GM10266 (cell line): ENCODE measurements at regions not wholly inside any gene's neighbourhood (a gene's known extent, or its start where the extent isn't known, plus 50 kb on each side); places are given as distances from the start of the nearest gene placed in this dataset.
"Not testable (repeated sequence)": the region's sequence is repeated elsewhere in the genome, so short reads cannot be mapped to it uniquely, and the experiment has no call there.

Experiments used
- DNase-seq: peaks from one replicate; pipeline ENCODE4 v3.0.0; 2012; ENCODE audit errors: extremely low spot score
- TF ChIP-seq, protein P1 (sequence below): IDR thresholded peaks from 2 replicates; pipeline ENCODE4 v1.5.1; 2012; ENCODE audit warnings: mild to moderate bottlenecking, low read depth; ENCODE audit not compliant: control insufficient read depth, insufficient read depth; ENCODE audit errors: missing control alignments

GRCh38 chr9:93891549-93892310, 63.4 kb downstream of the BARX1 start:
- no peak for DNase-seq
- TF ChIP-seq, protein P1, sequence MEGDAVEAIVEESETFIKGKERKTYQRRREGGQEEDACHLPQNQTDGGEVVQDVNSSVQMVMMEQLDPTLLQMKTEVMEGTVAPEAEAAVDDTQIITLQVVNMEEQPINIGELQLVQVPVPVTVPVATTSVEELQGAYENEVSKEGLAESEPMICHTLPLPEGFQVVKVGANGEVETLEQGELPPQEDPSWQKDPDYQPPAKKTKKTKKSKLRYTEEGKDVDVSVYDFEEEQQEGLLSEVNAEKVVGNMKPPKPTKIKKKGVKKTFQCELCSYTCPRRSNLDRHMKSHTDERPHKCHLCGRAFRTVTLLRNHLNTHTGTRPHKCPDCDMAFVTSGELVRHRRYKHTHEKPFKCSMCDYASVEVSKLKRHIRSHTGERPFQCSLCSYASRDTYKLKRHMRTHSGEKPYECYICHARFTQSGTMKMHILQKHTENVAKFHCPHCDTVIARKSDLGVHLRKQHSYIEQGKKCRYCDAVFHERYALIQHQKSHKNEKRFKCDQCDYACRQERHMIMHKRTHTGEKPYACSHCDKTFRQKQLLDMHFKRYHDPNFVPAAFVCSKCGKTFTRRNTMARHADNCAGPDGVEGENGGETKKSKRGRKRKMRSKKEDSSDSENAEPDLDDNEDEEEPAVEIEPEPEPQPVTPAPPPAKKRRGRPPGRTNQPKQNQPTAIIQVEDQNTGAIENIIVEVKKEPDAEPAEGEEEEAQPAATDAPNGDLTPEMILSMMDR, result no peak

DNA sequence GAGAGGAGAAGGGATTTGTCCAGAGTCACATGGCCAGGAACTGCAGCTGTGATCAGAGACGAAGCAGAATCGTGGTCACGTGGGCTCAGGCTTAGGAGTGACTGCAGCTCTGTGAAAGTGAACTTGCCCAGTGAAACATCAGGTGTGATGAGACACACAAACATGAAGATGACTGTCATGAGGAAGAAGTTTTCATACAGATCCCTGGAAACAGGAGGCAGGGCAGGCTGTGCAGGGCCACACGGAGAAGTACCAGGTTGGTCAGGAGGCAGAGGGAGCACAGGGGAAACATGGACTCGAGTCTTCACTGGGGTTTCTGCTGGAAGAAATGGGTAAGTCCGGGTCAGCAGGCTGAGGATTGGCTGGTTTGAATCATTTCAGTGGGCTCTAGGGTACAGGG, 64.1 kb downstream of the BARX1 start:
- DNase-seq, result no peak
- TF ChIP-seq, protein P1, result no peak

DNA sequence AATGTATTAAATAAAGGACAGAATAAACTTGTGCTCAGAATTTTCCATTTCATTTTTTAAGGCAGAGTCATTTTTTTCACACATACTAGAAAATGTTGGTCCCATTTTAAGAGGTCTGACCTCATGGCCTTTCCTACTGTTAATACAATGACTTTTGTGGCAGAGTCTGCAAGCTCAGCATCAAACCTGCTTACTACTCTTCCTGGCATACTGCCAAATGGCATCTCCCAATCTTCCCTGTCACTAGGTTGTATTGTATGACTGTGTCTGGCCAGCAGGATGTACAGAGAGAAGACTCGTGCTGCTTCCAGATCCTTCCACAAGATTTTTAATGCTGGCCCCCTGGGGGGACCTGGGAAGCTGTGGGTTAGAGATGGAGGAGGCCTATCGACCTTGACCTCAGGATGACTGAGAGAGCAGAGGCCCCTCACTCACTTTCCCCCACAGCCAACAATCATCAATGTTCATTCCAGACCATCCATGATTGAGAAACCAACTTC, 64.7 kb downstream of the BARX1 start:
- TF ChIP-seq, protein P1, result no peak

GRCh38 chr9:93886911-93887310, 68.2 kb downstream of the BARX1 start:
- DNase-seq, result no peak
- TF ChIP-seq, protein P1, result no peak

More for the DNA sequence above, 64.7 kb downstream of the BARX1 start:
- no peak for DNase-seq

DNA sequence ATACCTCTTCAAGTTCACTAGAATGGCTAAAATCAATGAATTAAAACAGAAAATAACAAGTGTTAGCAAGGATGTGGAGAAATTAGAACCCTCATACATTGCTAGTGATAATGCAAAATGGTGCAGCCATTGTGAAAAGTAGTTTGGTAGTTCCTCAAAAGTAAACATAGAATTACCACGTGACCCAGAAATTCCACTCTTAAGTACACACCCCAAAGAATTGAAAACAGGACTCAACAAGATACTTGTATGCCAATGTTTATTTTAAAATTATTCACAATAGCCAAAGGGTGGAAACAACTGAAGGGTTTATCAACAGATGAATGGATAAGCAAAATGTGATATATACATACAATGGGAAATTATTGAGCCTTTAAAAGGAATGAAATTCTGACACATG, 70.3 kb downstream of the BARX1 start:
- no peak for DNase-seq
- TF ChIP-seq, protein P1, result no peak

DNA sequence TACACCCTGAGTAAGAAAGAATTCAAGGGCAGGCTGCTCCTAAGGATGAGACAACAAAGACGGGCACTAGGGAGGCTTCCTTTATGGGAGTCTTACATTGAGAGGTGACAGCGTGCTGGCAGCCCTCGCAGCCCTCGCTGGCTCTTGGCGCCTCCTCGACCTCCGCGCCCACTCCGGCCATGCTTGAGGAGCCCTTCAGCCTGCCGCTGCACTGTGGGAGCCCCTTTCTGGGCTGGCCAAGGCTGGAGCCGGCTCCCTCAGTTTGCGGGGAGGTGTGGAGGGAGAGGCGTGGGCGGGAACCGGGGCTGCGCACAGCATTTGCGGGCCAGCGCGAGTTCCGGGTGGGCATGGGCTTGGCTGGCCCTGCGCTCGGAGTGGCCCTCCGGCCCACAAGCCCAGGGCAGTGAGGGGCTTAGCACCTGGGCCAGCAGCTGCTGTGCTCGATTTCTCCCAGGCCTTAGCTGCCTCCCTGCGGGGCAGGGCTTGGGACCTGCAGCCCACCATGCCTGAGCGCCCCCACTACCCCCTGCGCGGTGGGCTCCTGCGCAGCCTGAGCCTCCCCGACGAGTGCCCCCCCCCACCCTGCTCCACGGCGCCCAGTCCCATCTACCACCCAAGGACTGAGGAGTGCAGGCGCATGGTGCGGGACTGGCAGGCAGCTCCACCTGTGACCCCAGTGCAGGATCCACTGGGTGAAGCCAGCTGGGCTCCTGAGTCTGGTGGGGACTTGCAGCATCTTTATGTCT, 75.3 kb downstream of the BARX1 start:
- not testable (repeated sequence) for DNase-seq

- TF ChIP-seq, protein P1, result no peak
- DNase-seq, result no peak
Measured at GRCh38 chr9:93875330-93875729, 79.8 kb downstream of the BARX1 start.
